GM12874 (cell line): ENCODE measurements at regions not wholly inside any gene's neighbourhood (a gene's known extent, or its start where the extent isn't known, plus 50 kb on each side); places are given as distances from the start of the nearest gene placed in this dataset.

Experiments
- TF ChIP-seq, protein P1 (sequence below): IDR thresholded peaks from 2 replicates; pipeline ENCODE4 v1.5.1; 2011; ENCODE audit warnings: low read depth, mild to moderate bottlenecking, control low read depth, low read length, moderate library complexity; ENCODE audit not compliant: insufficient read depth

DNA sequence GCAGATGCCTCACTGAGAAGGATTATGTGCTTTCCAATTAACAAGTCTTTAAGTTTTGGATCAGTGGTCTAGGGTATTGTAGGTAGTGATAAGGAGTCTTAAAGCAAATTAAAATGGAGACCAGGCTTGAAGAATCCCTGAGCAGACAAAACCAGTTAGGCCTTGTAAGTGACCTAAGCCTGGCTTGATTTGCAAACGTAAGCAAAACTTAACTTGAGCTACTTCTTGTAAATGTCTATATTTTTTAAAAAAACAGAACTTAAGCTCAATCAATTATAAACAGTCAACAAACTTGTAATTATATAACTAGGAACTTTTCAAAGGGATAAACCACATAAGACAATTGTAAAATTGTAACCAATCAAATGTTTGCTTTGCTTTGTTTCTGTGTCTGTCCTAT lies 72.7 kb upstream of the NALF2 start:
- TF ChIP-seq, protein P1, sequence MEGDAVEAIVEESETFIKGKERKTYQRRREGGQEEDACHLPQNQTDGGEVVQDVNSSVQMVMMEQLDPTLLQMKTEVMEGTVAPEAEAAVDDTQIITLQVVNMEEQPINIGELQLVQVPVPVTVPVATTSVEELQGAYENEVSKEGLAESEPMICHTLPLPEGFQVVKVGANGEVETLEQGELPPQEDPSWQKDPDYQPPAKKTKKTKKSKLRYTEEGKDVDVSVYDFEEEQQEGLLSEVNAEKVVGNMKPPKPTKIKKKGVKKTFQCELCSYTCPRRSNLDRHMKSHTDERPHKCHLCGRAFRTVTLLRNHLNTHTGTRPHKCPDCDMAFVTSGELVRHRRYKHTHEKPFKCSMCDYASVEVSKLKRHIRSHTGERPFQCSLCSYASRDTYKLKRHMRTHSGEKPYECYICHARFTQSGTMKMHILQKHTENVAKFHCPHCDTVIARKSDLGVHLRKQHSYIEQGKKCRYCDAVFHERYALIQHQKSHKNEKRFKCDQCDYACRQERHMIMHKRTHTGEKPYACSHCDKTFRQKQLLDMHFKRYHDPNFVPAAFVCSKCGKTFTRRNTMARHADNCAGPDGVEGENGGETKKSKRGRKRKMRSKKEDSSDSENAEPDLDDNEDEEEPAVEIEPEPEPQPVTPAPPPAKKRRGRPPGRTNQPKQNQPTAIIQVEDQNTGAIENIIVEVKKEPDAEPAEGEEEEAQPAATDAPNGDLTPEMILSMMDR: no peak

DNA sequence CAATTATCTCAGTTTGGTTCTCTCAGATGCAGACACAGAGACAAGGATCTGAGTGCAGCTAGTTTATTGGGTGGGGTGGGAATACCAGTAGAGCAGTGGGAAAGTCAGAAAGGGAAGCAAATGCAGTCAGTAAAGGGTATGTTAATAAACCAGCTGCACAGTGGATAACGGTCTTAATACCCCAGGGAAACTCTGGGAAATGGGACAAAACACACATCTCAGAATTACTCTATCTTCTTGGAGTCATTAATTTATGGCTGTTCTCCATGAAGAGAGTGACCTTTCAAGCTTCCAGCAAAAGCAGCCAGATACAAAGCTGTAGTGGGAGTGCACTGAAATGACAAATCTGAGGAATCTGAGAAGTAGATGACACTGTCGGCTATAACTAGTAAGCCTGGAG lies 73.3 kb upstream of the NALF2 start:
- TF ChIP-seq, protein P1: no peak

DNA sequence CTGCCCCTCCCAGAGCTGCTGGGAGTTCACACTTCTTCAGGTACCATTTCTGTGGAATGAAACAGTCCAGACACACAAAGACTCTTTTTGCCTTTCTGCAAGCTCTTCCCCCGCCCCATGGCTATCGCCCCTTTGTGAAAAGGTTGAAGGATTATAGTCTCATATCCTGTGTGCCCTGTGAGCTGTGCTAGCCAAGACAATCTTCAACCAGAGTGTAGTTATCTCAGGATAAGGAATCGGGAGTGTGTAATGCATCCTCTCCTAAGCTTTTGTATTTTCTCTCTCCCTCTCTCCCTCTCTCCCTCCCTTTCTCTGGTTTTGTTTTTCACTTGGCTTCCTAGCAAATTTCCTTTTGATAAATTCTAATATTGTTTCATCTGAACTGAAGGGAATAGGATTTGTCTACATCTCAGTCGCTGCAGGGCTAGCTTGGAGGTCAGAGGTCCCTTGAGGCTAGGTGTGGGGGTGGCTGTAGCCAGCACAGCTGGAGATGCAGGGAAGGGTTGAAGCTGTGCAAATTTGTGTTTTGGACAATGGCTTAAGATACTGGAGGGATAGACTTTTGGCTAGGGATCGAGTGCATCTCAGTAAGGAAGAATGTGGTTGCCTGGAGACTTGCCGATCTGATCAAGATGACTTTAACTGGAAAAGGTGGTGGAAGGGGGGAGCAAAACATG lies 74.6 kb upstream of the NALF2 start:
- TF ChIP-seq, protein P1: no peak

DNA sequence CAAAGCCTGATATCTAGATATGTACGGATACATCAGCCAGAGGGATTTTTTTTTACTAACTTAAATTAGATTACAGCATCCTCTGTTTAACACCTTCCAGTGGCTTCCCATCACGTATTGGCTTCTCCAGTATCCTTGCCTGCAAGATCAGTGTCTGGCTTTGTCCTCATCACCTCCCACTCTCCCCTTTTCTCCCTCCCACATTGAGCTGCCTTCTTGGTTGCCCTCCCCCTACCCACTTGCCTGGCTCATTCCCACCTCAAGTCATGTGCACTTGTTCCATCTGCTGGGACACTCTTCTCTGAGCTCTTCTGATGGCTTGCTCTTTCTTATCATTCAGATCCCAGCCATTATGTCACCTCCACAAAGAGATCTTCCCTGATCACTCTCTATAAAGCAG lies 75.9 kb upstream of the NALF2 start:
- TF ChIP-seq, protein P1: no peak

DNA sequence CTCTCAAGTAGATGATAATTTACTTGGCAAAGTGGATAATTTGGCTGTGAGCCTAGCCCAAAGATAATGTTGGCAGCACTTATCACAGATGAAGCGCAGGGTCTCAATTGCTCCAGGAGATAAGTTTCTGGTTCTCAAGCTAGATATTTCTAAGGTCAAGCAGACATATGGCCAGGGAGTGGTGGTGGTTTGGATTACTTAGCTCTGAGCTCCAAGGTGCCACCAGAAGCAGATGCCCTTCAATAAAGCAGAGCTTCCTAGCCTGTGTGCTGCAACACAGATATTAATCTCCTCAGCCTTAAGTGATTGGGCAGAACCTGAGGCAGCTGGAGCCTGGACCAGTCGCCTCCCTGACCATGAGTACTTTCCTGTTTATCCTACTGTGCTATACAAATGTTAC lies 79.2 kb upstream of the NALF2 start:
- TF ChIP-seq, protein P1: no peak

DNA sequence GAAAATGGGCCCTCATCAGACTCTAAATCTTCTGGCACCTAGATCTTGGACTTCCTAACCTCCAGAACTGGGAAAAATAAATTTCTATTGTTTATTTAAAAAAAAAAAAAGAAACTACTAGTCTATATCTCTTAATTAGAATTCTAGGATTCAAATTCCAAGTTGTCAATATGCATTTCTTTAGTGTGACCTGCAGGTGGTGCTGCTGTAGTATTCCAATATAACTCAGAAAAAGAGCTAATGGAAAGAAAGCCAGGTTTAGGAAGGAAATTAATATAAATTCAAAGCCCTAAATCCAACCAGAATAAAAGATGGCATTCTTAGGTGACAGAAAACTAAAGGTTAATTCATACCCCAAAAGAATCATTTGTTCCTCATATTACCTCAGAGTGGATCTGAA lies 80.0 kb upstream of the NALF2 start:
- TF ChIP-seq, protein P1: no peak

DNA sequence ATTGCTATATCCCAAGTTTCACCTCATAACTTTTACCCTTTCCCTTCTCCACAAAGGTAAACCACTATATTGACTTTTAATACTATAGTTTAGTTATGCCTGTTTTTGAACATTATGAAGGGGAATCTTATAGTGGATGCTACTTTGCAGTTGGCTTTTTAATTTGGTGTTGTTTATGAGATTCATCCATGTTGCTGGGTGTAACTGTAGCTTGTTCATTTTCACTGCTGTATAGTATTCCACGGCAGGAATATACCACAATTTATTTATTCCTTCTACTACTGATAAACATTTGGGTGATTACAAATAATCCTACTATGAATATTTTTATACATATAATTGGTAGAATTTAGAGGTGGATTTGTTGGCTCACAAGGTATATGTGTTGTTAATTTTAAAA lies 88.4 kb upstream of the NALF2 start:
- TF ChIP-seq, protein P1: no peak
